COLO668 (cell line): ENCODE measurements at regions not wholly inside any gene's neighbourhood (a gene's known extent, or its start where the extent isn't known, plus 50 kb on each side); places are given as distances from the start of the nearest gene placed in this dataset.

Source experiments
- DNase-seq: peaks from one replicate; lab custom pipeline; 2025; ENCODE audit not compliant: unreplicated experiment; lab: John Stamatoyannopoulos, UW

DNA sequence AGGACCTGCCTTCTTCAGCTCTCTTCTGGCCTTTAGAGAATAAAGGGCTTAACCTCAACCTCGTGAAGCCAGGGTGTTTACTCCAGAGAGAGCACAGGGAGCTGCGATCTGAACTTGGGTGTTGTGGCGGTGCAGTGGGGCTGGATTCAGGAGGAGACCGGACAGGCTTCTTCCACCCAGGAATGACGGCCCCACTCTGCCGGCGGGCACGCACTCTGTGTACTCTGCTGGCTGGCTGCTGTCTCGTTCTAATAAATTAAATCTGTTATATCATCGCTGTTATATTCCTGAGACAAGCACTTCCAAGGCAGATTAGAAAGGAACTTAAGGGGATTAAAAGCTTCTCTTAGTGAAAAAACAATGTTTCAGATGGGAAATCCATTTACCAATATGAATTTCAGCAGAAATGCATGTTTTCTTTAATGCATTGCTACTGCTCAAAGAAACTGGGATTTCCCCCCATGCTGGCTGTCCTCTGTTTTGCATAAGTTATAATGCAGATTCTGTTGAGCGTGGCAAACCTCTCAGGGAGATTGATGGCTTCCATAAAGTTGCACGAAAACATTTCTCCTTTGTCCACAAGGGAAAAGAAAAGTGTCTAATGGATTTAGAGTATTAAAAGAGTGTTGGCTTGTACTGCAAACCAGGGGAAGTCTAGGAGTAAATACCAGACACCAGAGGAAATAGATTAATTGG, 168.6 kb upstream of the IRX3 start:
- DNase-seq, result no peak

DNA sequence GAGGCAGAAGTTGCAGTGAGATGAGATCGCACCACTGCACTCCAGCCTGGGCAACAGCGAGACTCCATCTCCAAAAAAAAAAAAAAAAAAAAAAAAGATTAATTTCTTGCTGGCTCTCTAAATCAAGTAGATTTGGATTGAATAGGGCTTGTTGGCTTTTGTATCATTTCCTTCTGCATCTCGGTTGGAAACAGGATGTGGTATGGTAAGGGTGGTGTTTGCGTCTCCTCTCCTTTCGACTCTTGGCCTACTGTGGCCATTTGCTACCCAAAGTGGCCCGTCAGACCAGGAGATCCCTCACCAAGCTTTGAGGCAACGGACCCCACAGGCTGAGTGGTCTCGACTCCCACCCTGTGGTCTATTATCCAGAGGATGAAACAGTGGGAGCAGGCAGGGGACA, 168.0 kb upstream of the IRX3 start:
- DNase-seq, result no peak

DNA sequence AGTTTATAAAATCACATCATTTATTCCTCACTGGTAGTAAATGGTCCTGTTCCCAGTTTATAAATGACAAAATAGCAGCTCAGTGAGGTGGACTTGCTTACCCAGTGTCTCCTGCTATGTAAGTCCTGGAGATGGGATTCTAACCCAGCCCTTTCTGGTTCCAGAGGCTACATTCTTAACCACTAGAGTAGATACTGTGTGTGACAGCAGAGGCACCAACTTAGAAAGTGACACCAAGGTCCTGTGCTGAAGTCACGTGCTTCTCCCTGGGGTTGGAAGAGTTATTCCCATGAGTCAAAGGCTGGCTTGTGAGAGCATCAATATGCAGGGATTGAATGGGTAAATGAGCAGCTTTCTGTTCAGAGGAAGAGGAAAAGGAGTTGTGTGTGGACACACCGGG, 167.3 kb upstream of the IRX3 start:
- no peak for DNase-seq

DNA sequence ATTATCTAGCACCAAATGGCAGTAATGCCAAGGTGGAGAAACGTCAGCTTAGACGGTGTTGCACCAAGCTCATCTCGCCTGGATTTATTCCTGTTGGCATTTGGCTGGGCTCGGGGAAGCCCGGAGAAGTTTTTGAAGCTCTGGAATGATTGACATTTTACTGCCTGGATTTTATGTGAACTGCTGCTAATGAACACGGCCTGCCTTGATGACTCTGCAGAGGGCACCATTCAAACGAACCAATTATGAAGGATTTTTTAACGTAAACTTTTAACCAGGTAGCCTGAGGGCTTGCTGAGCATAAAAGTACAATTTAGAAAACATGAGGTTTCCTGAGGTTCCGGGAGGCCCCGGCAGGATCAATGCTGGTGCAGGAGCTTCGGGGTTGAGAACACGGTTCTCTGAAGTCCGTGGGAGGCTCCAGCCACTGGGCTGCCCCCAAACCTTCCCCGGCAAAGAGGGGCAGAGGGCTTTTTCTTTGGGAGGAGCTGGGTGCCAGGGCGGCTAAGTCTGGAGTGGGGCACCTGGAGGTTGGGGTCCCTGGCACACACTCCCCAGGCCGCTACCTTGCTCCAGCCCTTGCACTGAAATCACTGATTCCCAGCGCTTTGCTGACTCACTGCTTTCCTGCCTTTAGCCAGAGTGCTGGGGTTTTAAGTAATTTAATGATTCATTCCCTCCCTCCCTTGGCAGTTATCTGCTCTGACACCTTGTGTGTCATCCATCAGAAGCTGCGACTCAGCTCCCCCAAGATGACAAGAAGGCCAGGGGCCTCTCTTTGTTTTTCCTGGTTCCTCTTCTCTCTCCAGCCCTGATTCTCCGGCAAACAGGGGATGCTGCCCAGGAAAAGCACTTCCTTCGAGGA, 161.2 kb upstream of the IRX3 start:
- no peak for DNase-seq

DNA sequence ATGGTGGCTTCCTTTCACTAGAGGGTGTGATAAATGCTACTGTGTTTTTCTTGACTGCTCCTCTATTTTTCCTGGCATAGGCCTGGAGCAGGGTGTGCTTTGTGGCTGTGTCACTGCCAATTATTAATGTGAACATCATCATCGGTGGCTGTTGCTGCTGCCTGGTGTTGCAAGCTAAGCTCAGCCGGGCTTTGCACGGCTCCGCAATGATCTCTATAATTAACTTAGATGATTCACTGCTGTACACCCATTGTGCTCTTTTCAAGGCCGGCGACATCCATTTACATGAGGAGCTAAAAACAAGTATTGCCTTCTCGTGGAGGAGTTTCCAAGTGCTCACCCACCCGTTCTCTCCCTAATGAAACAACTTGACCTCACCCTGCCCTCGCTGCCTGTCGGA, 160.1 kb upstream of the IRX3 start:
- DNase-seq, result no peak

DNA sequence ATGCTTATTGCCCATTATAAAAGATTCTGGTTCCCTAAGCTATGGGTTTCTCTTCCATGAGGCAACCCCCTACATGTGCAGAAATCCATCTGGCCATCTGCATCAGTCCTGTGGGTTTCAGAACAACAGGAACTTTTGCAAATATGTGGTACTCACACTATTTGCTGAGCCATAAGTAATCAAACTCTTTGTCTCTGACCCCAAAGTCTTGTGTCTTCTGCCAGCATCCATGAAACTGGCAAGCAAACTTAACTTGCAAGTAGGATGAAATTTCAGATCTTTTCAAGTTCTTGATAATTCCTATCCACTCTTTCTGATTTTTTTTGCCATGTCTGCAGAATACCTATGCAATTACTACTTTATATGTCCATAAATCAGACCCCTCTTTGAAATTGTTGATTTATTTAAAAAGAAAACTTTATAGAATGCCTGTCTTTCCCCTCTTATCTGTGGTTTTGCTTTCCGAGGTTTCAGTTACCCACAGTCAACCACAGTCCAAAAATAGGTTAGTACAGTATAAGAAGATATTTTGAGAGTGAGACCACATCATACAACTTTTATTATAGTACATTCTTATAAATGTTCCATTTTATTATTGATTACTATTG, 158.4 kb upstream of the IRX3 start:
- no peak for DNase-seq

DNA sequence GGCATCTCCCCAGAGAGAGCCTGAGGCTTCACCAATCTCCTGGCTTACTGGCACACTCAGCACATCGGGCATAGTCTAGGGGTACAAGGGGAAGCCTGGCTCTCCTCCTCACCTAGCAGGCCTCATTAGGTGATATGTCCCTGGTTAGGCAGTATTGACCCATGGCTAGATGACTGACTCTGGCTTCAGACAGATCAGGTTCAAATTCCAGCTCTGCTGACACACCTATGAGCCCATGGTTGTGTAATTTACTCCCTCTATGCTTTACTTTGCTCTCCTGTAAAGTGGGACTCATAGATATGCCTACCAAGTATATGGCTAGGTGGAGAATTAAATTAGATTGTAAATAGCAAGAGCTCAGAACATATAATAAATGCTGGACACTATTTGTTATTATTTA, 157.3 kb upstream of the IRX3 start:
- no peak for DNase-seq

DNA sequence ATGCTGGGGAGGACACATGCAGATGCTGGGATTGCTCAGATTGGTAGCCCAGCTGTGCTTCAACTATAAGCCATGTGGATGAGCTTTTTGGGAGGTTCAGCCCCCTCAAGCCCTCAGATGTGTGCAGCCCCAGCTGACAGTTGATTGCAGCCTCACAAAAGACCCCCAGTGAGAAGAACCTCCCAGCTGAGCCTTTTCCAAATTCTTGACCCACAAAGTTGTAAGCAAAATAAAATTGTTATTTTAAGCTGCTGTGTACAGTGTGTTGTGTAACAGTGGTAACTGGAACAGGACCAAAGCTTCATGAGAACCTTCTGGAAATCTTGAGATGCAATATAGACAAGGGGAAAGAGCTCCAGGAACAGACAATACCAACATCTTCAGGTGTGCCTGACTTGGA, 156.8 kb upstream of the IRX3 start:
- no peak for DNase-seq

DNA sequence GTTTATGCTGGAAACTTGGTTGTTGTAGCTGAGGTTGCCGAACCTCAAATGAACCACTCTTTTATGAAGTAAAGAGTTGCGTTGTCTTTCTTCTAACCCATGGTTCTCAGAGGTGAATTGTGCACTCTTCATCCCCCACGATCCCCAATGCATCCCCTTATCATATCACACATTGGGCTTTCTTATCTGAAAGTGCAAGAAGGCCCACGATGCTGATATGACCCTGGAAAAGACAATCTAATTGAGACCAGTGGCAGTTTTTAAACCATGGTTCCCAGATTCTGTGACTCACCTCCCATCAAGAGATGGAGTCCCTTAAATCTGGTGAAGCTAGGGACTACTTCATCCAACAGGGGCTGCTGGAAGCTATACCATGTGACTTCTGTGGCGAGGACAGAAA, 156.3 kb upstream of the IRX3 start:
- DNase-seq, result no peak

DNA sequence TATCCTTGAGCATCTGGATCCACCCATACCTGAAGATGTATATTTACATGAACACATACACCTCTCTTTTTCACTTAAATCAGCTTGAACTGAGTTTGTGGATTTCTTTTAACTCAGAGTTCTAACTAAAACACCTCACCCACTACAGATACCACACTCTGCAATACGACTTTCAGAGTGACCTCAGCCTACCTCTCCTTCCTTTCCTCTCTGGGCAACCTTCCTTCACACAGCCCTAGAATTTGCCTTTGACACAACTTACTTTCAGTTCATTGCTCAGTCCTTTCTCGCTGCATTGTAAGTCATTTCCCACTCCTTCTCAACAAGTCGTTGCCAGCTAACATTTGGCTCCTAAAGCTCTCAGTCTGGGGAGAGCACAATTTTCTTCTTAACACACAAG, 151.9 kb upstream of the IRX3 start:
- no peak for DNase-seq

DNA sequence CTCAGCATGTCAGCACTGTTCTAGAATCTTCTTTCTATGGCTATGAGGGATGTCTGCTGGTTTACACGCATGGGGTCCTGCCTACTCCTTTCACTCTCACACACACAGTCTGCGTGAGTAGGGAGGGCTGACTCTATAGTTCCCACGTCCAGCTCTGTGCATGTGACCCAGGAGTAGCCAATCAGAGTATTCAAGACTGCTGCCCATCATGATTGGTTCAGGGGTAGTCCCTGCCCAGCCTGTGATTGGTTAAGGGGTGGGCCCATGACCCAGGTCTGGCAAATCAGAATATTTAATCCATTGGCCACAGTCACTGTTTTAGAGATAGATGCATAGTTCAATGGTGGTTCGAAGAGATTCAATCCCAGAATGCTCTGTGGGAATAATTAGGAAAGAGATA, 151.3 kb upstream of the IRX3 start:
- DNase-seq, result no peak

DNA sequence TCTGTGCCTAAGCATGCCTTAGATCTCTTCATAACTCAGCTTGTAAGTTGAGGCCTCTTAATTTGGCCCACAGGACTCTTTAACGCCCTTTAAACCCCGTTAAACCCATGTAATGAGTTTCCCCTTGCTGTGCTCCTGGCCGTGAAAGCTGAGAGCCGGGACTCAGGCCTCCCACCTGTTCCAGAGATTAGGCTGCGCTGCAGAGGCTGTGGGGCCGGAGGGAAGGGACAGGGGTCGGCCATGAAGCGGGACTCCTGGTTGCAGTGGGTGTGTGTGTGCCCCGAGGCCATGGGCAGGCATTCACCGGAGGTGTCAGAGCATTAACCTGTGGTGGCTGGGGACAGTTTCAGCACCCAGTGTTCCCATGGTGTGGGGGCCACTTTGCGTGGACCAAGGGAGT, 150.8 kb upstream of the IRX3 start:
- no peak for DNase-seq

DNA sequence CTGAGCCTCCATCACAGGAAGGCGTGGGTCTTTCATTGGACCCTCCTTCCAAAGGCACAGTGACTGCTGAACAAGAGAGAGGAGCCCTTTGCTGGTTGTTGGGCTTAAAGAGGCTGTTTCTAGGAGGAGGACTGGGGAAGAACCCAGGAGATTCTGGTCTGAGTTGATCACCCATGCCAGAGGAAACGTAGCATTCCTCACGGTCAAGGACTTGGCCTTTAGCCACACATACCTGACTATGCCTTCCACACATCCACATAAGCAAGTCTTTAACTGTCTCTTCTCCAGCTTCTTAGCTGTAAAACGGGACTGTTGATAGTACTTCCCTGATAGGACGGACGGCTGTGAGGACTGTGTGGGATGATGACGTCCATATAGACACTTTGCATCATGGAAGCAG, 149.8 kb upstream of the IRX3 start:
- DNase-seq, result no peak

DNA sequence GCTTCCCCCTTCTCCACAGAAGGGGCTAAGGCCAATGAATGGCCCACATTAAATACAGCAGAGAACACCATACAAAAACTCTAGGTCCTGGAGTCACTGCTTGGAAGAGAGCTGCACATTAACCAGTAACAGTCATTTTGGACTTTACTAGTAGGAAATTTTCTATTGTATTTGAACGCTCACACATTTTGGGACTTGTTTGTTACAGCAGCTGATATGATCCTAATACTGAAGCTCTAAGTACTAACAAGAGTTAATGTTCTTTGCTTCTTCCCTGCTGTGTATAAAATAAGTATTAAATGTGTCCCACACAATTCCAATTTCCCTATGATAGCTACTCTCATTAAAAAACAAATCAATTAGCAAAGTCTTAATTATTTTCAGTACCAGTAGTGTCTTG, 148.3 kb upstream of the IRX3 start:
- no peak for DNase-seq

DNA sequence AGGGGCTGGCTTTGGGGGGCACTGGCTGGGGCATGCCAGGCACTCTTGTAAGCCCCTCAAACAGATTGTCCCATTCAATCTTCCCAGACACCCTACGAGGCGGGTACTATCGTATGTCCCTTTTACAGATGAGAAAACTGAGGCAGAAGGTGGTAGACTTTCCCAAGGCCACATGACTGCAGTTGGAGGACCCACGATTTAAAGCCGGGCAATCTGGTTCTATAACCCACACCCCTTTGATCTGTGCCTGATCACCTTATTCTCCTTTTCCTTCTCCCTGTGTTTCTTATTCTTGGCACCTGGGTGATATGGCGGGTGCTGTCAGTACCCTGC, 146.3 kb upstream of the IRX3 start:
- no peak for DNase-seq

DNA sequence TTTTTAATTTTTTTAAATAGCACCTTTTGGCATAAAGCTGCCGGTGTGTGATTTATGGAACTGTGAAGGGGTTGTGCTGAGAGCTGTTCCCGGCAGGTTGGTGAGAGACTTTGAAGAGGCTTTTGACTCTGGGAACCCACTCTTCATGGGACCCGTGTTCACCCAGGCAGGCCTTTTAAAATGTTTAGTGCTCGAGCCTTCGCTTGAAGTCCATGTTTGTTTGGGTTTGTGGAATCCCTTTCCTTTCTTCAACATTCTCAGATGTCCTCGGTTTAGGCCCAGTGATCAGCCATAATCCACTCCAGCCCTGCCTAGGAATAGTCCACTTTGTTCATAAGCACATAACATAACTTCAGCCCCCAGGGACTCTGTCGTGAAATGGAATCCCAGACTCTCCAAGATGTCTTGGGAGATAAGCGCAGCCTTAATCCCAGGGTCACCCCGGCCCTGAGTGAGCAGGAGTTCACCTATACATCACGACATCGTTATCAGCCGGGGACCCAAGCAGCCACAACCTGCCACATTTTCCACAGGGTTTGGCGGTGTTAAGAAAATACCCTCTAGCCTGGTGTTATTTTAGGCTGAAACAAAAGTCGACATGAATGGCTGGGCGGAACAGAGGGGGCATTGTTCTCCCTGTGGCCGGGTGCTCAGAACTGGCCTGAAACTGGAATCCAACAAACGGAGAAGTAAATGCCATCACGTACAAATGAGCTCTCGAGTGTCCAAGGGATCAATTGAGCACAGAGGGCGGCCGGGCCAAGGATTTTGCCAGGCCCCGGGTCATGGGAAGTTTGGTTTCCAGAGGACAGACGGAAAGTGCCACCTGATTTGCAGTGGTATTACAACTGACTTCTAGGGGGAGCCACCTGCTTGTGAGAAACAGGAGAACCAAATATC, 145.7 kb upstream of the IRX3 start:
- DNase-seq, result no peak

DNA sequence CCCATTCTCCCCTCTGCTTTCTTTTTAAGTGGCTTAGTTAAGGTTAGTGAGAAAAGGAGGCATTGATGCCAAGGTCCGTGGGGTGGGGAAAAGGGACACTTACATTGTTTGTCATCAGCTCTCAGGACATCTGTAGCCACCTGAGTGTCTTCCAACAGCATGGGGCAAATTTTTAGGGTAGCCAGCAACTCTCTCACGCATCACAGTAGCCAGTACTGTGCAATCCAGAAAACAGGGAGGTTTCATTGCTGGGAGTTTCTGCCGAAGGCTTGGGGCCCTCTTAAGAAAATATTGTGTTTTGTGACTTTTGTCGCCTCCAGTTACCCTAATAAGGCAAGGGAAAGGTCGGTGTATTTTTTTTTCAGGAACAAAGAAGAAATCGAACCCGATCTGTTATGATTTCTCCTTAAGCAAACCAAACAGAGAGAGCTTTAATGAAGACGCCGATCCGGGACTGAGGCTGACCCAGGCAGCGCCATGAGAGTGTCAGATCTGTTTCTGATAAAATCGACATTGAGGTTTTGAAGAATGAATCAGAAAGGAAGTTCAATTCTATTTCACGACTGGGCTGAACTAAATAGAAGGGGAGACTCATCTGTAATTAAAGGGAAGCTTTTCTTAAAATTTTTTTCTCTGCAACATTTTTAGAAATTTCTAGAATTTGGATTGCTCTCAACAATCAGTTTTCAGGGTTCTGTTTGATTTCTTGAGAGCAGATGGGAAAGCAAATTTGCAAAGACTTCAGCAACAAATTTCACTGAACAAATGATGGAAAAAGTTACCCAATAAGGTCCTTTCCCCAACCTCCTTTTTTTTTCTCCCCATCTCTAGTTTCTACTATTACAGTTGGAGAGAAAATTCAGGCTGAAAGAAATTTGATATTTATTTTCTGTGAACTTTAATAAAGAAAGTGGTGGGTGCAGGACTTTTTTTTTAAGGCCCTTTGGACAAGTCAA, 144.7 kb upstream of the IRX3 start:
- no peak for DNase-seq

DNA sequence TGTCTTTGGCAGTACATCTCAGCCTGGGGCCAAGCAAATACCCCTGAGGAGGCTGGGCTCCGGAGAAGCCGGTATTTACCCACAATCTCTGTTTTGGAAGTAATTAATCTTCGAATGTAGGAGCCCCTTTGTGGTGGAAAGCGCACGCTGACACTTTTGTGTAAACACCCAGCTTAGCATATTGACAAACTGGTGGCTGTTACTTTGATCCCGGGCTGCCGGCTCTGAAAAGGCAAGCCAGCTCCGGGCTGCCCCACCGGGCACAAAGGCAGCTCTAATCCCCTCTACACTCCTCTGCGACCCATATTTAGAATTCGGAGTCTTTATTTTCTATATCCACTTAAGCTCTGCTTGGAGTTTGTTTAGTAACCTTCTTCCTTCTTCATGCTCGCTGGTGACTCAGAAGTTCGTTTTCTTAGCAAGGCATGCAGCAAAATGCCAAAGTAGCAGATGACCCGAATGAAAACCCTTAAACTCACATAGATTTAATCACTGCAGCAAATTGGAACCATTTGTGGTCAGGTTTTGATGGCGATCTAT, 144.0 kb upstream of the IRX3 start:
- no peak for DNase-seq

DNA sequence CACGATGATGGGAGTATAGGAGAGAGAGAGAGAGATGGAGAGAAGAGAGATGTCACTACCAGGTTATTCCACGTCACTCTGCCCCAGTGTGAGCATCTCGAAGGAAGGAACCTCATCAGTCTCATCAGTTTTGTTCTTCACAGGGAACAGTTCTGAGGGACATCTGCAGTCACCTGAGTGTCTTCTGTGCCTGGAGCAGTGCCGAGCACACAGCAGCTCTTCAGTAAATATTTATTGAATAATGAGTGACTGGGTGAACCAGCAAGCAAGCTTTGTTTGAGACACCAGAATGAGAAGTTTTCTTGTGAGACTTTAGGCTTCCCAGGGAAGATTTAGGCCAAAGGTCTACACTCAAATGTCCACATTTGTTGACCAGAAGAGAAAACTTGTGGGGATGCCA, 142.4 kb upstream of the IRX3 start:
- no peak for DNase-seq

DNA sequence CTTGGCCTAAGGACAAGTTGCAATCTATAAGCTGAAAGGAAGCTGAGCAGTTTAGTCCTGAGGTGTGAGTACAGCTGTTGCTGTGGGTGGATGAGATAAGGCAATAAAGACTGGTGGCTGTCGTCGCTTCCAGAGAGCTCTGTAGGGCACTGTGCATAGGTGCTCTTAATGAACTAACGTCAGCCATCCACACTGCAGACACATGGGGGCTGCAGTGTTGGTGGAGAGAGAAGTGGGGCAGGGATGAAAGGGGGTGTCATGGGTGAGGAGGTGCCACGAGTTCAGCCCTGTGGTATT, 139.9 kb upstream of the IRX3 start:
- no peak for DNase-seq
